Neutrophil (primary cell): ENCODE measurements at regions not wholly inside any gene's neighbourhood (a gene's known extent, or its start where the extent isn't known, plus 50 kb on each side); places are given as distances from the start of the nearest gene placed in this dataset.

Experiments
- H3K27ac ChIP-seq: fragments of 200-600 bp; sonication (generic); 2 replicates; pipeline ENCODE4 v1.5.1; 2016; ENCODE audit warnings: mild to moderate bottlenecking, moderate library complexity
- H3K27me3 ChIP-seq: fragments of 200-600 bp; sonication (generic); 2 replicates; pipeline ENCODE4 v1.6.0; 2016; ENCODE audit warnings: mild to moderate bottlenecking
- H3K36me3 ChIP-seq: fragments of 200-600 bp; sonication (generic); 2 replicates; pipeline ENCODE4 v1.5.1; 2017
- H3K4me1 ChIP-seq, 2 experiments: fragments of 200-600 bp in 1 of 2; sonication (generic) in 1 of 2; 1 replicate in 1 of 2; 2 replicates in 1 of 2; pipeline versions ENCODE4 v1.5.1 to v1.6.1; 2013 to 2016; ENCODE audit warnings: low read depth in 1 of 2, low read length in 1 of 2, mild to moderate bottlenecking in 1 of 2, moderate library complexity in 1 of 2; ENCODE audit not compliant: control insufficient read depth in 1 of 2, insufficient read depth in 1 of 2
- H3K4me3 ChIP-seq, 2 experiments: fragments of 200-600 bp in 1 of 2; sonication (generic) in 1 of 2; 1 replicate in 1 of 2; 2 replicates in 1 of 2; pipeline ENCODE4 v1.5.1; 2013 to 2016; ENCODE audit warnings: low read depth in 1 of 2, low read length in 1 of 2, mild to moderate bottlenecking in 1 of 2, moderate library complexity in 1 of 2
- H3K9me3 ChIP-seq: fragments of 200-600 bp; sonication (generic); 2 replicates; pipeline ENCODE4 v1.5.1; 2016
- TF ChIP-seq, protein P1 (sequence below): fragments of 200-600 bp; sonication (generic); IDR thresholded peaks from 2 replicates; pipeline ENCODE4 v1.5.1; 2016; ENCODE audit warnings: antibody characterized with exemption

DNA sequence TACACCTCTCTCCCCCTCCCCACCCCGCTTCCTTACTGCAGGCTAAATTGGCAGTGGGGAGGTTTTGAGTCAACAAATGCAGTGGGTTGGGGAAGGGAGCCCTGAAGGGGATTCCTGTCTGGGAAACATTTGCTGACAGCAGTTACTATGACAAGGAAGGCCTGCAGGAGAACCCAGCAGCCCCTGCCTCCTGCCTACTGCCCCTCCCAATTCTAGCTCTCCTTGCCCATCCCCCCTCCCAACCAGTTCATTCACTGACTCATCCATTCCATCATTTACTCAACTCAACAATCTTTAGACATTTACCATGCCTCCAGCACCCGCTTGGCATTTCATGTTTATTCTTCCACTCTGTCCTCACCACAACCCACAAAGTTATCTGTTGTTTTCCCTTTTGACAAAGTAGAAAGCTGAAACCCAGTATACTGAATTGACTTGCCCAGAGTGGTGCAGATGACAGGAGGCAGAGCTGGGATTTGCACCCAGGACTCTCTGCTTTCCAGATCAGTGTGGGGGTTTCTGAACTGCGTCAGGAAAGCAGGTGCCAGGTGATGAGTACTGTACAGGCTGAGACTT is 75.0 kb downstream of the MAGEF1 start:
- Histone ChIP-seq H3K27ac (peak overlapping the region; percentile 86), H3K36me3 (no peaks in the 10 kb centered on the region), H3K9me3 (no peaks in the 10 kb centered on the region), H3K4me1 (peaks cover 54 to 56% of the 10 kb centered on the region in 2 experiments), H3K27me3 (no peaks in the 10 kb centered on the region), H3K4me3 (peak overlapping the region in 1 of 2 experiments; percentile 11)
- TF ChIP-seq, protein P1, sequence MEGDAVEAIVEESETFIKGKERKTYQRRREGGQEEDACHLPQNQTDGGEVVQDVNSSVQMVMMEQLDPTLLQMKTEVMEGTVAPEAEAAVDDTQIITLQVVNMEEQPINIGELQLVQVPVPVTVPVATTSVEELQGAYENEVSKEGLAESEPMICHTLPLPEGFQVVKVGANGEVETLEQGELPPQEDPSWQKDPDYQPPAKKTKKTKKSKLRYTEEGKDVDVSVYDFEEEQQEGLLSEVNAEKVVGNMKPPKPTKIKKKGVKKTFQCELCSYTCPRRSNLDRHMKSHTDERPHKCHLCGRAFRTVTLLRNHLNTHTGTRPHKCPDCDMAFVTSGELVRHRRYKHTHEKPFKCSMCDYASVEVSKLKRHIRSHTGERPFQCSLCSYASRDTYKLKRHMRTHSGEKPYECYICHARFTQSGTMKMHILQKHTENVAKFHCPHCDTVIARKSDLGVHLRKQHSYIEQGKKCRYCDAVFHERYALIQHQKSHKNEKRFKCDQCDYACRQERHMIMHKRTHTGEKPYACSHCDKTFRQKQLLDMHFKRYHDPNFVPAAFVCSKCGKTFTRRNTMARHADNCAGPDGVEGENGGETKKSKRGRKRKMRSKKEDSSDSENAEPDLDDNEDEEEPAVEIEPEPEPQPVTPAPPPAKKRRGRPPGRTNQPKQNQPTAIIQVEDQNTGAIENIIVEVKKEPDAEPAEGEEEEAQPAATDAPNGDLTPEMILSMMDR, result no peak

DNA sequence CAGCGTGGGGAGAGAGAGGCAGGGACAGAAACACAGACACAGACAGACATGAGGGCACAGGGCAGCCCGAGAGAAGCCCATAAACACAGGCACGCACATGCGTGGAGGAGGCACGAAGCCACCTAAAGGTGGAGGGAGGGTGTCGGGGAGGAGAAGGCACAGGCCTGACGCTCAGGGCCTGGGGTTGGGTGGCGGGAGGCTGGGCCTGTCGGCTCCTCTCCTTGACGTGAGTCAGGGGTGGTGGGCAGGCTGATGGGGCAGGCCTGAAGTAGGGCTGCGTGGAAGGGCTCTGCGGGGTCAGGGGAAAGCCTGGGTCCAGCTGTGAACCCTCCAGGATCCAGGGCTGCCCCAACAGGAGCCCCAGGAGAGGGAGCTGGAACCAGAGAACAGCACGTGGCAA is 74.2 kb downstream of the EPHB3 start:
- TF ChIP-seq, protein P1, result no peak
- Histone ChIP-seq H3K4me1 (peaks cover 54 to 56% of the 10 kb centered on the region in 2 experiments), H3K27ac (peak overlapping the region; percentile 86)

DNA sequence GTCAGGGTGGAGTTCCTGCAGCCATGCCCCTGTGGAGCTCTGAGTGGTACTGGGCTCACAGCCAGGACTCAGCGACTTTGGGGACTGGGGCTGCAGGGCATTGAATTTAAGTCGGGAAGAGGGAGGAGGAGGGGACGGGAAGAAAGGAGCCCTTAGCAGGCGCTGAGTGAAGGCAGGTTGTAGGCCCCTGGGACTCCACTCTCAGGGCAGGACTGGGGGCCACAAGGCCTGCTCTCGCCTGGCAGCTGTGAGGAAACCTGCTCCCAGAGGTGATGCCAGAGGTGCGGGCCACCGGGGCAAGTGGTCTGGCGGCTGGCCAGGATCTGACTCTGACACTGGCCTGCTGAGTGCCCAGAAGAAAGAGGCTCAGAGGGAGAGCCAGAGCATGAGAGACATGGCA is 73.5 kb downstream of the EPHB3 start:
- Histone ChIP-seq H3K4me3 (no peak overlapping the region), H3K27ac (no peak overlapping the region), H3K27me3 (no peaks in the 10 kb centered on the region), H3K9me3 (no peaks in the 10 kb centered on the region), H3K36me3 (no peaks in the 10 kb centered on the region), H3K4me1 (peaks cover 52 to 53% of the 10 kb centered on the region in 2 experiments)
- TF ChIP-seq, protein P1, result no peak

More for the DNA sequence above, 74.2 kb downstream of the EPHB3 start:
- Histone ChIP-seq H3K4me3 (no peak overlapping the region), H3K9me3 (no peaks in the 10 kb centered on the region), H3K36me3 (no peaks in the 10 kb centered on the region), H3K27me3 (no peaks in the 10 kb centered on the region)

DNA sequence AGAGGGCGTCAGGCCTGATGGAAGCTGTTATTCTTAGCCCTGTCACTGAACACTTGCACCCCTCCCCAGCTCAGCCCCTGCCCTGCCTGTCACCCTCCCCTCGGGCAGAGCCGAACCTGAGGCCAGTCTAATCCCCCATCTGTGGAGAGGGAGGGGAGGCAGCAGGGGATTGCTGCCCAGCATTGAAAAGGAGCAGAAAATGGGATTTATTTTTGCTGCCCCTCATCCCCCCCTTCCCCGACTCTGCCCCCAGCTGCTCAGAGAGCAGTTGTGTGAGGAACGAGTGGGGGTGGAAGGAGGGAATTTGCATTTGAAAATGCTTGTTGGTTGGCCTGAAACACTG is 71.6 kb downstream of the EPHB3 start:
- no peaks in the 10 kb centered on the region for H3K27me3 ChIP-seq
- TF ChIP-seq, protein P1, result no peak
- no peak overlapping the region for H3K27ac ChIP-seq
- no peaks in the 10 kb centered on the region for H3K36me3 ChIP-seq
- peaks cover 33% of the 10 kb centered on the region in 2 experiments for H3K4me1 ChIP-seq
- H3K9me3 ChIP-seq, result no peaks in the 10 kb centered on the region
- H3K4me3 ChIP-seq, result no peak overlapping the region

DNA sequence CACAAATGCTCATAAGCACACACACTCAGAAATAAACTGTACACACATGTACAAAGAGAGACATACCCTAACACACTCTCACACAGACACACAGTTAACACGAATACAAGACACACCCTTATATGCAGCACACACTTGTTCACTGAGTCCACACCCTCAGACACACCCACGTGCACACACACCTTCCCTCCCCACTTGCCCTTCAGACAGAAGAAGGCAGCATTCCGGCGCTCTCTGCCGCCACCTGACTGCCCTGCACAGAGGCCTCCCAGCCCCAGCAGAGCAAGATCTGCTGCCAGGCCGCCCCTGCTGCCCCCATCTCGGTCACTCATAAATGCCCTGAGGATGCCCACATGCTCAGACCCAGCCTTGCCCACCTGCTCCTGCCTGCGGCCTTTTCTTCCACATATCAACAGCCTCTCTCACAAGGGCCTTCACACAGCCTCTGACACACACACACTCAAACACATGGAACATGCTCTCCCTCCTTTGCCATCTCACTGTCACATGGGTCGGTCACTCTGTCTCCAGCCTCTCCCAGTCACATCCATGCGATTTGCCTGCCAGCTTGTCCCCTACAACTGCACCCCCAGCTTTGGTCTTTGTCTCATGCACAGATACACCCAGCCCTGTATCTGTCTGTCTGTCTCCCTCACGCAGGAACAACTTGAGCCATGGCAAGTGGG is 71.1 kb downstream of the EPHB3 start:
- Histone ChIP-seq H3K4me1 (peaks cover 27 to 29% of the 10 kb centered on the region in 2 experiments), H3K27ac (no peak overlapping the region), H3K4me3 (no peak overlapping the region), H3K27me3 (no peaks in the 10 kb centered on the region), H3K36me3 (no peaks in the 10 kb centered on the region), H3K9me3 (no peaks in the 10 kb centered on the region)
- TF ChIP-seq, protein P1, result no peak
